WI38 (cell line): ENCODE measurements at regions not wholly inside any gene's neighbourhood (a gene's known extent, or its start where the extent isn't known, plus 50 kb on each side); places are given as distances from the start of the nearest gene placed in this dataset.

Source experiments
- H3K4me3 ChIP-seq: 2 replicates; pipeline ENCODE4 v1.5.1; 2011; ENCODE audit warnings: low read depth, mild to moderate bottlenecking, control low read depth, low read length
- CTCF ChIP-seq: IDR thresholded peaks from 2 replicates; pipeline ENCODE4 v1.5.1; 2012; ENCODE audit warnings: low read depth, mild to moderate bottlenecking, control low read depth, low read length

GRCh38 chr22:47919893-47920292 is 1157.4 kb downstream of the TBC1D22A start:
- H3K4me3 ChIP-seq: no peak overlapping the region
- no peak for TF ChIP-seq CTCF

- H3K4me3 ChIP-seq: no peak overlapping the region
- TF ChIP-seq CTCF: no peak
These were observed 1156.6 kb downstream of the TBC1D22A start for GRCh38 chr22:47919001-47919441.

GRCh38 chr22:47918276-47918921 is 1155.9 kb downstream of the TBC1D22A start:
- no peak for TF ChIP-seq CTCF
- no peak overlapping the region for H3K4me3 ChIP-seq

- TF ChIP-seq CTCF: no peak
- no peak overlapping the region for H3K4me3 ChIP-seq
These were observed 1152.1 kb downstream of the TBC1D22A start for GRCh38 chr22:47914481-47915097.

- H3K4me3 ChIP-seq: no peak overlapping the region
- no peak for TF ChIP-seq CTCF
These were observed 1140.3 kb downstream of the TBC1D22A start for GRCh38 chr22:47902646-47903180.

- TF ChIP-seq CTCF: no peak
- H3K4me3 ChIP-seq: no peak overlapping the region
These were observed 1139.5 kb downstream of the TBC1D22A start for GRCh38 chr22:47901911-47902310.

- no peak overlapping the region for H3K4me3 ChIP-seq
- no peak for TF ChIP-seq CTCF
These were observed 1137.4 kb downstream of the TBC1D22A start for GRCh38 chr22:47899894-47900293.
